NCI-H526 treated with DMSO at 0.1 percent for 48 hours (cell line): ENCODE measurements at regions not wholly inside any gene's neighbourhood (a gene's known extent, or its start where the extent isn't known, plus 50 kb on each side); places are given as distances from the start of the nearest gene placed in this dataset.

Experiments
- DNase-seq: peaks from one replicate; lab custom pipeline; 2025; lab: John Stamatoyannopoulos, UW

- no peak for DNase-seq
These were observed 116.2 kb upstream of the CNTLN start for GRCh38 chr9:17018540-17019196.

GRCh38 chr9:17017931-17018491 is 116.8 kb upstream of the CNTLN start:
- DNase-seq: no peak

GRCh38 chr9:17013891-17014290 is 120.9 kb upstream of the CNTLN start:
- DNase-seq: no peak

- no peak for DNase-seq
These were observed 121.8 kb upstream of the CNTLN start for GRCh38 chr9:17013010-17013409.

GRCh38 chr9:17011880-17012279 is 123.0 kb upstream of the CNTLN start:
- no peak for DNase-seq

GRCh38 chr9:17009071-17009470 is 125.8 kb upstream of the CNTLN start:
- peak; percentile 12 for DNase-seq

GRCh38 chr9:17005056-17005823 is 129.6 kb upstream of the CNTLN start:
- no peak for DNase-seq

GRCh38 chr9:17004500-17004899 is 130.3 kb upstream of the CNTLN start:
- DNase-seq: no peak

GRCh38 chr9:17003576-17004240 is 131.1 kb upstream of the CNTLN start:
- peak; percentile 38 for DNase-seq

GRCh38 chr9:16996901-16997491 is 126.5 kb upstream of the BNC2 start:
- no peak for DNase-seq

GRCh38 chr9:16992138-16992537 is 121.7 kb upstream of the BNC2 start:
- DNase-seq: no peak

GRCh38 chr9:16987026-16987425 is 116.6 kb upstream of the BNC2 start:
- DNase-seq: no peak

GRCh38 chr9:16986556-16986955 is 116.1 kb upstream of the BNC2 start:
- no peak for DNase-seq

- DNase-seq: no peak
These were observed 115.3 kb upstream of the BNC2 start for GRCh38 chr9:16985559-16986348.

GRCh38 chr9:16982780-16983310 is 112.4 kb upstream of the BNC2 start:
- no peak for DNase-seq

- DNase-seq: no peak
These were observed 106.0 kb upstream of the BNC2 start for GRCh38 chr9:16976427-16976826.

GRCh38 chr9:16974436-16974835 is 104.0 kb upstream of the BNC2 start:
- no peak for DNase-seq

- no peak for DNase-seq
These were observed 99.9 kb upstream of the BNC2 start for GRCh38 chr9:16970321-16970720.

- no peak for DNase-seq
These were observed 93.8 kb upstream of the BNC2 start for GRCh38 chr9:16964228-16964627.

GRCh38 chr9:16960084-16960483 is 89.6 kb upstream of the BNC2 start:
- DNase-seq: no peak

GRCh38 chr9:16959391-16959790 is 88.9 kb upstream of the BNC2 start:
- DNase-seq: no peak
